ENCODE measurements at regions not wholly inside any gene's neighbourhood (a gene's known extent, or its start where the extent isn't known, plus 50 kb on each side); places are given as distances from the start of the nearest gene placed in this dataset.

DNA sequence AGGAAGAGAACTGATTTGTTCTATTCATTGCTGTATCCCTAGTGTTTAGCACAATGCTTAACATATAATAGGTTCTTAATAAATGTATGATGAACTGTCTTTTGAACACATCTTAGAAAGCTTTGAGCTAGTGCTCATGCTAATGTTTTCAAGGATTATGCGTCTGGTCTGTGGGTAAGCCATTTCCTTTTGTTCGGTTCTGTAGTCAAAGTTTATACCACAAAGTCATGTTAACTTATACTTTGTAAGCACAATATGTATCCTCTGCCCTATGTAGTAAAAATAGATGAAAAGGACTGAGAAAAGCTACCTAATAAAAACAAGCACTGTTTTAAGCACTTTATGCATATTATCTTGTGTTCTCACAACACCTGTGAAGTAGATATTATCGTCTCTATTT, 301.9 kb downstream of the GLUD2 start (continued):
- TF ChIP-seq, protein P1, sequence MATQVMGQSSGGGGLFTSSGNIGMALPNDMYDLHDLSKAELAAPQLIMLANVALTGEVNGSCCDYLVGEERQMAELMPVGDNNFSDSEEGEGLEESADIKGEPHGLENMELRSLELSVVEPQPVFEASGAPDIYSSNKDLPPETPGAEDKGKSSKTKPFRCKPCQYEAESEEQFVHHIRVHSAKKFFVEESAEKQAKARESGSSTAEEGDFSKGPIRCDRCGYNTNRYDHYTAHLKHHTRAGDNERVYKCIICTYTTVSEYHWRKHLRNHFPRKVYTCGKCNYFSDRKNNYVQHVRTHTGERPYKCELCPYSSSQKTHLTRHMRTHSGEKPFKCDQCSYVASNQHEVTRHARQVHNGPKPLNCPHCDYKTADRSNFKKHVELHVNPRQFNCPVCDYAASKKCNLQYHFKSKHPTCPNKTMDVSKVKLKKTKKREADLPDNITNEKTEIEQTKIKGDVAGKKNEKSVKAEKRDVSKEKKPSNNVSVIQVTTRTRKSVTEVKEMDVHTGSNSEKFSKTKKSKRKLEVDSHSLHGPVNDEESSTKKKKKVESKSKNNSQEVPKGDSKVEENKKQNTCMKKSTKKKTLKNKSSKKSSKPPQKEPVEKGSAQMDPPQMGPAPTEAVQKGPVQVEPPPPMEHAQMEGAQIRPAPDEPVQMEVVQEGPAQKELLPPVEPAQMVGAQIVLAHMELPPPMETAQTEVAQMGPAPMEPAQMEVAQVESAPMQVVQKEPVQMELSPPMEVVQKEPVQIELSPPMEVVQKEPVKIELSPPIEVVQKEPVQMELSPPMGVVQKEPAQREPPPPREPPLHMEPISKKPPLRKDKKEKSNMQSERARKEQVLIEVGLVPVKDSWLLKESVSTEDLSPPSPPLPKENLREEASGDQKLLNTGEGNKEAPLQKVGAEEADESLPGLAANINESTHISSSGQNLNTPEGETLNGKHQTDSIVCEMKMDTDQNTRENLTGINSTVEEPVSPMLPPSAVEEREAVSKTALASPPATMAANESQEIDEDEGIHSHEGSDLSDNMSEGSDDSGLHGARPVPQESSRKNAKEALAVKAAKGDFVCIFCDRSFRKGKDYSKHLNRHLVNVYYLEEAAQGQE (IDR thresholded peaks at IDR 0.05): no peak
- no peak for TF ChIP-seq RXRA (IDR thresholded peaks at IDR 0.05)
- TF ChIP-seq JUND (IDR thresholded peaks at IDR 0.05): no peak
- TF ChIP-seq SP1 (IDR thresholded peaks at IDR 0.05): no peak
- no peak for TF ChIP-seq NR2F2 (IDR thresholded peaks at IDR 0.05)
- TF ChIP-seq, protein P2, sequence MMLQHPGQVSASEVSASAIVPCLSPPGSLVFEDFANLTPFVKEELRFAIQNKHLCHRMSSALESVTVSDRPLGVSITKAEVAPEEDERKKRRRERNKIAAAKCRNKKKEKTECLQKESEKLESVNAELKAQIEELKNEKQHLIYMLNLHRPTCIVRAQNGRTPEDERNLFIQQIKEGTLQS (IDR thresholded peaks at IDR 0.05): no peak
- TF ChIP-seq EGR1 (IDR thresholded peaks at IDR 0.05; ENCODE audit: low read depth in 2 of 2): no peak
- no peak for TF ChIP-seq RAD21 (IDR thresholded peaks at IDR 0.05)

DNA sequence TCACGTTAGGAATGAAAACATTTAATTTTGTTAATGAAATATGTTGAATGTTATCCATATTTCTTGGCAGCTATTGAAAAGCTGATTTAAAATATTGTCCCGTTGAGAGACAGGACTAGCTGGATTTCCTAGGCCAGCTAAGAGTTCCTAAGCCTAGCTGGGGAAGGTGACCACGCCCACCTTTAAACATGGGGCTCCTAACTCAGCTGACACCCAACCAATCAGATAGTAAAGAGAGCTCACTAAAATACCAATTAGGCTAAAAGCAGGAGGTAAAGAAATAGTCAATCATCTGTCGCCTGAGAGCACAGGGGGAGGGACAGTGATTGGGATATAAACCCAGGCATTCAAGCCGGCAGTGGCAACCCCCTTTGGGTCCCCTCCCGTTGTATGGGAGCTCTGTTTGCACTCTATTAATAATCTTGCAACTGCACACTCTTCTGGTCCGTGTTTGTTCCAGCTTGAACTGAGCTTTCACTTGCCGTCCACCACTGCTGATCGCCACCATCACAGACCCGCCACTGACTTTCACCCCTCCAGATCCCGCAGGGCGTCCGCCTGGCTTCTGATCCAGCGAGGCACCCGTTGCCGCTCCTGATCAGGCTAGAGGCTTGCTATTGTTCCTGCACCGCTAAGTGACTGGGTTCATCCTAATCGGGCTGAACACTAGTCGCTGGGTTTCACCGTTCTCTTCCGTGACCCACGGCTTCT, 308.9 kb downstream of the GLUD2 start:
- H3K4me1 ChIP-seq (ENCODE audit: control insufficient read depth in 4 of 4, insufficient read depth in 4 of 4, low read length in 3 of 4): no peaks in the 10 kb centered on the region
- DNase-seq (ENCODE audit: low spot score): no peak
- no peak overlapping the region for H3K4me3 ChIP-seq (ENCODE audit: low read depth in 1 of 3, low read length in 3 of 3)
- H3K9me3 ChIP-seq (ENCODE audit: control insufficient read depth in 4 of 4, low read length in 3 of 4): no peaks in the 10 kb centered on the region
- H3K27me3 ChIP-seq (ENCODE audit: control insufficient read depth in 4 of 4, insufficient read depth in 4 of 4, low read length in 3 of 4): no peaks in the 10 kb centered on the region
- no peaks in the 10 kb centered on the region for H3K36me3 ChIP-seq (ENCODE audit: control insufficient read depth in 4 of 4, insufficient read depth in 3 of 4, low read depth in 1 of 4, low read length in 3 of 4)
- no peak overlapping the region for H3K27ac ChIP-seq (ENCODE audit: low read depth in 1 of 2, low read length in 2 of 2)
- no peak overlapping the region for H3K9ac ChIP-seq (ENCODE audit: low read depth in 1 of 2, low read length in 2 of 2)
- TF ChIP-seq RAD21 (IDR thresholded peaks at IDR 0.05) (no peak), FOXA2 (IDR thresholded peaks at IDR 0.05) (no peak), JUND (IDR thresholded peaks at IDR 0.05) (no peak), YY1 (IDR thresholded peaks at IDR 0.05) (no peak), NR2F2 (IDR thresholded peaks at IDR 0.05) (no peak), RXRA (IDR thresholded peaks at IDR 0.05) (no peak), EGR1 (IDR thresholded peaks at IDR 0.05; ENCODE audit: low read depth in 2 of 2) (no peak), FOXA1 (IDR thresholded peaks at IDR 0.05) (no peak), HNF4A (conservative IDR thresholded peaks at IDR 0.05) (no peak)
- TF ChIP-seq, protein P3, sequence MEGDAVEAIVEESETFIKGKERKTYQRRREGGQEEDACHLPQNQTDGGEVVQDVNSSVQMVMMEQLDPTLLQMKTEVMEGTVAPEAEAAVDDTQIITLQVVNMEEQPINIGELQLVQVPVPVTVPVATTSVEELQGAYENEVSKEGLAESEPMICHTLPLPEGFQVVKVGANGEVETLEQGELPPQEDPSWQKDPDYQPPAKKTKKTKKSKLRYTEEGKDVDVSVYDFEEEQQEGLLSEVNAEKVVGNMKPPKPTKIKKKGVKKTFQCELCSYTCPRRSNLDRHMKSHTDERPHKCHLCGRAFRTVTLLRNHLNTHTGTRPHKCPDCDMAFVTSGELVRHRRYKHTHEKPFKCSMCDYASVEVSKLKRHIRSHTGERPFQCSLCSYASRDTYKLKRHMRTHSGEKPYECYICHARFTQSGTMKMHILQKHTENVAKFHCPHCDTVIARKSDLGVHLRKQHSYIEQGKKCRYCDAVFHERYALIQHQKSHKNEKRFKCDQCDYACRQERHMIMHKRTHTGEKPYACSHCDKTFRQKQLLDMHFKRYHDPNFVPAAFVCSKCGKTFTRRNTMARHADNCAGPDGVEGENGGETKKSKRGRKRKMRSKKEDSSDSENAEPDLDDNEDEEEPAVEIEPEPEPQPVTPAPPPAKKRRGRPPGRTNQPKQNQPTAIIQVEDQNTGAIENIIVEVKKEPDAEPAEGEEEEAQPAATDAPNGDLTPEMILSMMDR (IDR thresholded peaks at IDR 0.05; ENCODE audit: low read depth, low read length, missing input control): no peak
- TF ChIP-seq, protein P4, sequence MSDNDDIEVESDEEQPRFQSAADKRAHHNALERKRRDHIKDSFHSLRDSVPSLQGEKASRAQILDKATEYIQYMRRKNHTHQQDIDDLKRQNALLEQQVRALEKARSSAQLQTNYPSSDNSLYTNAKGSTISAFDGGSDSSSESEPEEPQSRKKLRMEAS (IDR thresholded peaks at IDR 0.05): no peak
- TF ChIP-seq, protein P1 (IDR thresholded peaks at IDR 0.05): no peak
- TF ChIP-seq, protein P5, sequence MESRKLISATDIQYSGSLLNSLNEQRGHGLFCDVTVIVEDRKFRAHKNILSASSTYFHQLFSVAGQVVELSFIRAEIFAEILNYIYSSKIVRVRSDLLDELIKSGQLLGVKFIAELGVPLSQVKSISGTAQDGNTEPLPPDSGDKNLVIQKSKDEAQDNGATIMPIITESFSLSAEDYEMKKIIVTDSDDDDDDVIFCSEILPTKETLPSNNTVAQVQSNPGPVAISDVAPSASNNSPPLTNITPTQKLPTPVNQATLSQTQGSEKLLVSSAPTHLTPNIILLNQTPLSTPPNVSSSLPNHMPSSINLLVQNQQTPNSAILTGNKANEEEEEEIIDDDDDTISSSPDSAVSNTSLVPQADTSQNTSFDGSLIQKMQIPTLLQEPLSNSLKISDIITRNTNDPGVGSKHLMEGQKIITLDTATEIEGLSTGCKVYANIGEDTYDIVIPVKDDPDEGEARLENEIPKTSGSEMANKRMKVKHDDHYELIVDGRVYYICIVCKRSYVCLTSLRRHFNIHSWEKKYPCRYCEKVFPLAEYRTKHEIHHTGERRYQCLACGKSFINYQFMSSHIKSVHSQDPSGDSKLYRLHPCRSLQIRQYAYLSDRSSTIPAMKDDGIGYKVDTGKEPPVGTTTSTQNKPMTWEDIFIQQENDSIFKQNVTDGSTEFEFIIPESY (IDR thresholded peaks at IDR 0.05): no peak
- 92% methylated on average over 22 of the region's 22 CpGs for WGBS
